Astrocyte of the spinal cord (primary cell): ENCODE measurements at regions not wholly inside any gene's neighbourhood (a gene's known extent, or its start where the extent isn't known, plus 50 kb on each side); places are given as distances from the start of the nearest gene placed in this dataset.
A peak's percentile ranks its signal among the peaks of the same experiment; 100 is the strongest.

Source experiments
- DNase-seq: peaks from one replicate; pipeline ENCODE4 v3.0.0; 2011; ENCODE audit warnings: low read depth, low spot score
- H3K4me3 ChIP-seq: 2 replicates; pipeline ENCODE4 v1.5.1; 2011; ENCODE audit warnings: low read depth, mild to moderate bottlenecking, low read length, moderate library complexity
- CTCF ChIP-seq: IDR thresholded peaks from 2 replicates; pipeline ENCODE4 v1.5.1; 2012; ENCODE audit warnings: low read depth, mild to moderate bottlenecking, low read length, inconsistent platforms
- in situ Hi-C: cut with HindIII; loops from 2 replicates; pipeline ENCODE4 v1.10.0; 2017; ENCODE audit warnings: low sequenced_read_pairs

- TF ChIP-seq CTCF, result no peak
- in situ Hi-C loops, result no loop called here
Observed at GRCh38 chr1:65066419-65066765, 81.6 kb upstream of the AK4 start.

GRCh38 chr1:65066766-65067490 lies 81.1 kb upstream of the AK4 start:
- DNase-seq, result peak; percentile 49
- in situ Hi-C loops, result no loop called here
- TF ChIP-seq CTCF, result no peak
- peak overlapping the region; percentile 73 for H3K4me3 ChIP-seq

More at GRCh38 chr1:65066419-65066765, 81.6 kb upstream of the AK4 start:
- H3K4me3 ChIP-seq, result peak overlapping the region; percentile 73
- DNase-seq, result no peak

- in situ Hi-C loops, result no loop called here
- peak; percentile 62 for DNase-seq
- TF ChIP-seq CTCF, result no peak
Observed at GRCh38 chr1:65067491-65068201, 80.4 kb upstream of the AK4 start.

GRCh38 chr1:65068202-65069010 lies 79.6 kb upstream of the AK4 start:
- TF ChIP-seq CTCF, result no peak
- peak; percentile 20 for DNase-seq

More at GRCh38 chr1:65067491-65068201, 80.4 kb upstream of the AK4 start:
- peak overlapping the region; percentile 73 for H3K4me3 ChIP-seq

GRCh38 chr1:65069011-65069565 lies 78.9 kb upstream of the AK4 start:
- no peak for DNase-seq
- no peak overlapping the region for H3K4me3 ChIP-seq
- in situ Hi-C loops, result no loop called here
- TF ChIP-seq CTCF, result no peak

More at GRCh38 chr1:65068202-65069010, 79.6 kb upstream of the AK4 start:
- in situ Hi-C loops, result no loop called here
- peak overlapping the region; percentile 73 for H3K4me3 ChIP-seq

- TF ChIP-seq CTCF, result no peak
- in situ Hi-C loops, result no loop called here
- DNase-seq, result no peak
- H3K4me3 ChIP-seq, result no peak overlapping the region
Observed at GRCh38 chr1:65072845-65073244, 75.2 kb upstream of the AK4 start.
